Activated naive CD8-positive, alpha-beta T cell (primary cell): ENCODE measurements at regions not wholly inside any gene's neighbourhood (a gene's known extent, or its start where the extent isn't known, plus 50 kb on each side); places are given as distances from the start of the nearest gene placed in this dataset.

Experiments used
- H3K27ac Mint-ChIP-seq: one replicate; pipeline ENCODE4 v1.8.0; 2021; ENCODE audit warnings: mixed read lengths
- H3K27me3 Mint-ChIP-seq: one replicate; pipeline ENCODE4 v1.8.0; 2021; ENCODE audit warnings: mixed read lengths
- H3K36me3 Mint-ChIP-seq: one replicate; pipeline ENCODE4 v1.8.0; 2021; ENCODE audit warnings: mixed read lengths
- H3K4me1 Mint-ChIP-seq: one replicate; pipeline ENCODE4 v1.8.0; 2021; ENCODE audit warnings: low read depth, mixed read lengths
- H3K4me3 Mint-ChIP-seq: one replicate; pipeline ENCODE4 v1.8.0; 2021; ENCODE audit warnings: mild to moderate bottlenecking, mixed read lengths
- H3K9me3 Mint-ChIP-seq: one replicate; pipeline ENCODE4 v1.8.0; 2021; ENCODE audit warnings: low read depth, mixed read lengths

GRCh38 chr3:124078953-124079911 lies 87.3 kb upstream of the ROPN1 start:
- H3K27ac Mint-ChIP-seq, result no peak overlapping the region
- H3K9me3 Mint-ChIP-seq, result no peaks in the 10 kb centered on the region
- H3K4me3 Mint-ChIP-seq, result no peak overlapping the region
- H3K36me3 Mint-ChIP-seq, result no peaks in the 10 kb centered on the region
- no peaks in the 10 kb centered on the region for H3K4me1 Mint-ChIP-seq
- peaks cover 4% of the 10 kb centered on the region for H3K27me3 Mint-ChIP-seq

- H3K9me3 Mint-ChIP-seq, result no peaks in the 10 kb centered on the region
- H3K27ac Mint-ChIP-seq, result no peak overlapping the region
- no peak overlapping the region for H3K4me3 Mint-ChIP-seq
- H3K36me3 Mint-ChIP-seq, result no peaks in the 10 kb centered on the region
- H3K27me3 Mint-ChIP-seq, result peaks cover 4% of the 10 kb centered on the region
- H3K4me1 Mint-ChIP-seq, result no peaks in the 10 kb centered on the region
Observed at GRCh38 chr3:124079912-124080276, 88.0 kb upstream of the ROPN1 start.

GRCh38 chr3:124082343-124082742 lies 90.4 kb upstream of the ROPN1 start:
- H3K4me1 Mint-ChIP-seq, result no peaks in the 10 kb centered on the region
- no peak overlapping the region for H3K27ac Mint-ChIP-seq
- H3K4me3 Mint-ChIP-seq, result no peak overlapping the region
- peaks cover 4% of the 10 kb centered on the region for H3K27me3 Mint-ChIP-seq
- no peaks in the 10 kb centered on the region for H3K9me3 Mint-ChIP-seq
- H3K36me3 Mint-ChIP-seq, result no peaks in the 10 kb centered on the region

GRCh38 chr3:124084022-124084881 lies 92.3 kb upstream of the ROPN1 start:
- no peak overlapping the region for H3K27ac Mint-ChIP-seq

GRCh38 chr3:124088801-124089200 lies 96.9 kb upstream of the ROPN1 start:
- no peaks in the 10 kb centered on the region for H3K9me3 Mint-ChIP-seq
- no peak overlapping the region for H3K4me3 Mint-ChIP-seq
- H3K4me1 Mint-ChIP-seq, result no peaks in the 10 kb centered on the region
- H3K36me3 Mint-ChIP-seq, result no peaks in the 10 kb centered on the region
- peaks cover 18% of the 10 kb centered on the region for H3K27me3 Mint-ChIP-seq
- H3K27ac Mint-ChIP-seq, result no peak overlapping the region

More at GRCh38 chr3:124084022-124084881, 92.3 kb upstream of the ROPN1 start:
- peaks cover 4% of the 10 kb centered on the region for H3K27me3 Mint-ChIP-seq
- H3K4me3 Mint-ChIP-seq, result no peak overlapping the region
- H3K36me3 Mint-ChIP-seq, result no peaks in the 10 kb centered on the region
- no peaks in the 10 kb centered on the region for H3K9me3 Mint-ChIP-seq
- H3K4me1 Mint-ChIP-seq, result no peaks in the 10 kb centered on the region

- Mint-ChIP-seq H3K4me1 (no peaks in the 10 kb centered on the region), H3K4me3 (no peak overlapping the region), H3K27me3 (peaks cover 18% of the 10 kb centered on the region), H3K9me3 (no peaks in the 10 kb centered on the region), H3K36me3 (no peaks in the 10 kb centered on the region), H3K27ac (no peak overlapping the region)
Observed at GRCh38 chr3:124089214-124089613, 97.3 kb upstream of the ROPN1 start.

- Mint-ChIP-seq H3K36me3 (no peaks in the 10 kb centered on the region), H3K27ac (no peak overlapping the region), H3K27me3 (peaks cover 18% of the 10 kb centered on the region), H3K4me1 (no peaks in the 10 kb centered on the region), H3K4me3 (no peak overlapping the region), H3K9me3 (no peaks in the 10 kb centered on the region)
Observed at GRCh38 chr3:124091716-124092115, 99.8 kb upstream of the ROPN1 start.

GRCh38 chr3:124092811-124093210 lies 100.9 kb upstream of the ROPN1 start:
- H3K4me3 Mint-ChIP-seq, result no peak overlapping the region
- no peak overlapping the region for H3K27ac Mint-ChIP-seq
- no peaks in the 10 kb centered on the region for H3K9me3 Mint-ChIP-seq
- H3K36me3 Mint-ChIP-seq, result no peaks in the 10 kb centered on the region
- H3K27me3 Mint-ChIP-seq, result peaks cover 16% of the 10 kb centered on the region
- no peaks in the 10 kb centered on the region for H3K4me1 Mint-ChIP-seq

GRCh38 chr3:124094496-124094895 lies 102.6 kb upstream of the ROPN1 start:
- no peak overlapping the region for H3K4me3 Mint-ChIP-seq
- peaks cover 16% of the 10 kb centered on the region for H3K27me3 Mint-ChIP-seq
- H3K36me3 Mint-ChIP-seq, result no peaks in the 10 kb centered on the region
- H3K4me1 Mint-ChIP-seq, result no peaks in the 10 kb centered on the region
- no peak overlapping the region for H3K27ac Mint-ChIP-seq
- H3K9me3 Mint-ChIP-seq, result no peaks in the 10 kb centered on the region

- H3K4me1 Mint-ChIP-seq, result no peaks in the 10 kb centered on the region
- H3K27me3 Mint-ChIP-seq, result peaks cover 12% of the 10 kb centered on the region
- H3K4me3 Mint-ChIP-seq, result no peak overlapping the region
- no peak overlapping the region for H3K27ac Mint-ChIP-seq
- H3K9me3 Mint-ChIP-seq, result no peaks in the 10 kb centered on the region
- no peaks in the 10 kb centered on the region for H3K36me3 Mint-ChIP-seq
Observed at GRCh38 chr3:124097362-124098131, 105.6 kb upstream of the ROPN1 start.

- Mint-ChIP-seq H3K9me3 (no peaks in the 10 kb centered on the region), H3K4me1 (no peaks in the 10 kb centered on the region), H3K27ac (no peak overlapping the region), H3K36me3 (no peaks in the 10 kb centered on the region), H3K4me3 (no peak overlapping the region), H3K27me3 (peaks cover 9% of the 10 kb centered on the region)
Observed at GRCh38 chr3:124101643-124102042, 109.7 kb upstream of the ROPN1 start.

- H3K27me3 Mint-ChIP-seq, result peaks cover under 1% of the 10 kb centered on the region
- no peak overlapping the region for H3K4me3 Mint-ChIP-seq
- no peak overlapping the region for H3K27ac Mint-ChIP-seq
- H3K36me3 Mint-ChIP-seq, result no peaks in the 10 kb centered on the region
- no peaks in the 10 kb centered on the region for H3K9me3 Mint-ChIP-seq
- no peaks in the 10 kb centered on the region for H3K4me1 Mint-ChIP-seq
Observed at GRCh38 chr3:124107104-124107890, 115.4 kb upstream of the ROPN1 start.

GRCh38 chr3:124108446-124108845 lies 116.5 kb upstream of the ROPN1 start:
- Mint-ChIP-seq H3K4me3 (no peak overlapping the region), H3K9me3 (no peaks in the 10 kb centered on the region), H3K36me3 (no peaks in the 10 kb centered on the region), H3K4me1 (no peaks in the 10 kb centered on the region), H3K27ac (no peak overlapping the region), H3K27me3 (no peaks in the 10 kb centered on the region)

GRCh38 chr3:124113485-124113884 lies 121.6 kb upstream of the ROPN1 start:
- Mint-ChIP-seq H3K9me3 (no peaks in the 10 kb centered on the region), H3K4me1 (no peaks in the 10 kb centered on the region), H3K36me3 (no peaks in the 10 kb centered on the region), H3K4me3 (no peak overlapping the region), H3K27me3 (peaks cover 1% of the 10 kb centered on the region), H3K27ac (no peak overlapping the region)
